Cardiac fibroblast (primary cell): ENCODE measurements at regions not wholly inside any gene's neighbourhood (a gene's known extent, or its start where the extent isn't known, plus 50 kb on each side); places are given as distances from the start of the nearest gene placed in this dataset.
A peak's percentile ranks its signal among the peaks of the same experiment; 100 is the strongest.
"Not testable (repeated sequence)": the region's sequence is repeated elsewhere in the genome, so short reads cannot be mapped to it uniquely, and the experiment has no call there.

Experiments
- DNase-seq, 2 donors: peaks; one replicate each; pipeline versions ENCODE4 v3.0.0 to v3.0.0-alpha.2; 2010; ENCODE audit warnings: low read depth in 2 of 2
- H3K4me3 ChIP-seq, 2 donors: replicated peaks in 1 of 2; 1 replicate in 1 of 2; 2 replicates in 1 of 2; pipeline ENCODE4 v1.5.1; 2011; ENCODE audit warnings: low read depth in 2 of 2, low read length in 2 of 2, mild to moderate bottlenecking in 2 of 2, moderate library complexity in 1 of 2
- CTCF ChIP-seq: IDR thresholded peaks from one replicate; pipeline ENCODE4 v1.5.1; 2011; ENCODE audit warnings: low read depth, mild to moderate bottlenecking, low read length, inconsistent platforms

DNA sequence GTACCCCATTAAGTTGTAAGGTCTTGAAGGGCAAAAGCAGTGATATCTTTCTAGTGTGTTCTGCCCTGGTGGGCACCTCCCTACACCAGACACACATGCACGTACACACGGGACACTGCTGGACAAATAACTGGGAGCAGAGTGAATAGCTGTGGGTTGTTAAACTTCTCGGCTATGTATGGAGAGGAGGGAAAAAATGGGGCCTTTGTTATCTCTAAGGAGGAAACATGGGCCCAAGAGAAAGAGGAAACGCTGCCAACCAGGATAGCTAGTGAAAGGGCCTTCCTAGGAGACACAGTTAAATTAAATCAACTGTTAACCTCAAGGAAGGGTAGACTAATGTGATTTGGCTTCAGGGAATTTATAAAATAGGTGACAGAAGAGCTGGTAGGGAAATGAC lies 169.7 kb downstream of the MYLK4 start:
- TF ChIP-seq CTCF, result no peak
- no peak for DNase-seq
- H3K4me3 ChIP-seq, result no peak overlapping the region

DNA sequence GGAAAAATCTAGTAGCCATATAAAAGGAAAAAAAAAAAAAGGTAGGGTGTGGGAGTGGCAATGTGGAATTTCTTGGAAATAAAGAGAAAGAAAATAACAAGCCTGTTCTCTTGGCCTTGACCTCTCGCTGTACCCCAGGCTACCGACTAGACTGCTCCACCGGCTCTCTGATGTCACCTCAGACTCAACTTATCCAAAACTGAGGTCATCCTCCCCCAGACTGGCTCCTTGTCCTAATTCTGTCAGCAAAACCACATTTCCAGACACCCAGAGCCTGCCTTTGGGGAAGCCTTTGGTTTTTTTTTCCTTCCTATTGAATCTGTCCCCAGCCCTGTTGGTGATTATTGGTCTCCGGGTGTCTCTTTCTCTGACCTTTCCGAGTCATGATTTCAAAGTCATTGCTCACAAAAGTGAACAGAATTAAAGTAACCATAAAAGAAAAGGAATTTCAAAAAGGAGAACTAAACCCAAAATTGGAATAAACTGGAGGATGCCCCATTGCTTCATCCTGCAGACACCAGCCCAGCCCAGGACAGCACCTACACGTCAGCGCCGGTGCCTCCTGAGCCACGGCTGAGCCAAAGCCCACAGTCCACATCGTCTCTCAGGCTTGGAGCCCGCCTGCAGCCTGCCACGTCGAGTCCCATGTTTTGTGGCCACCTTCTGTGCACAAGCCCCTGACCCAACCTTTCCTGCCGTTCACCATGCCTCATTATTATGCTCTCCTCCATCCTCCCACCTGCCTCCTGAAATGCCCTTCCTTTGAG lies 170.7 kb downstream of the MYLK4 start:
- DNase-seq, result peak; percentile 22 to 33
- H3K4me3 ChIP-seq, result no peak overlapping the region
- TF ChIP-seq CTCF, result no peak

DNA sequence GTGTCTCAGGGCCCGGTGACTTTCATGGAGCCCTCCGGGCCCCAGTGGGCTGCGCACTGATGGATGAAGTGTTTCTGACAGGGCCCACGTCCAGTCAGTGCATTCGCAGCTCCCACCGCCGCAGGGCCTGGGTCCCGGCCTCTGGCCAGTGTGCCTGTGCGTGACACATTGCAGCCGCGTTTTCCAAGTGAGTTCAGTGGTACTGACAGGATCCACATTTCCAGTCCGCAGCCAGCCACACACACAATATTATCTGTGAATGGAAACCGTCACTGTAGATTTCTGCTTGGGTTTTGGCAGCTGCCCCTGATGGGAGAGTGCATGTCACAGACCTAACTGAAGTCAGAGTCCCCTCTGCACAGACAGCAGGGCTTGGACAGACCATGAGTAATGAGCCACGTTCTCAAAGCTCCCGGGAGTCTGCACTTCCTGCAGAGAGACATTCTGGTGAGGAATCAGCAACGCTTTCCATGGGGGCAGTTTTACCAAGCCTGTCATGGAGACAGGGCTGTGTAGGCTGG lies 171.4 kb downstream of the MYLK4 start:
- TF ChIP-seq CTCF, result no peak
- DNase-seq, result peak; percentile 64 to 76
- no peak overlapping the region for H3K4me3 ChIP-seq

DNA sequence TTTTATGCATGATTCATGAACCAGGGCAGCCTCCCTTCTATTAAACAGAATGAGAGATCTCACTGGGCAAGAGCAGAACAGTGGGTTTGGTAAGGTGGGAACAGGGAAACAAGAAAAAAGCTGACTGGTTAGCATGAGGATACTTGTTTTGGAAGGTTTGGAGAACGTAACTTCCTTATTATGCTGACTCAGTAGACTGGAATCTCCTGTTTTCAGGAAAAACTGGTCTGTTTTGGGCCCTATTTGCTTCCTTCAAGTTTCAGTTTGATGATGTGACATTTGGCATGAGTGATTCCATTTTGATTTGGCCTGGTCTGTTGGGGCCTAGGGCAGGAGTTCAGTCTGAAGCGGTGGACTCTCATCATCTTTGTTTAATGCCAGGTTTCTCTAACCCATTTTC lies 172.0 kb downstream of the MYLK4 start:
- TF ChIP-seq CTCF, result no peak
- no peak overlapping the region for H3K4me3 ChIP-seq
- DNase-seq, result peak; percentile 60 to 62

- no peak overlapping the region for H3K4me3 ChIP-seq
- TF ChIP-seq CTCF, result no peak
- peak in 1 of 2 donors; percentile 12 for DNase-seq
Measured at GRCh38 chr6:2576499-2576898, 174.2 kb downstream of the MYLK4 start.

DNA sequence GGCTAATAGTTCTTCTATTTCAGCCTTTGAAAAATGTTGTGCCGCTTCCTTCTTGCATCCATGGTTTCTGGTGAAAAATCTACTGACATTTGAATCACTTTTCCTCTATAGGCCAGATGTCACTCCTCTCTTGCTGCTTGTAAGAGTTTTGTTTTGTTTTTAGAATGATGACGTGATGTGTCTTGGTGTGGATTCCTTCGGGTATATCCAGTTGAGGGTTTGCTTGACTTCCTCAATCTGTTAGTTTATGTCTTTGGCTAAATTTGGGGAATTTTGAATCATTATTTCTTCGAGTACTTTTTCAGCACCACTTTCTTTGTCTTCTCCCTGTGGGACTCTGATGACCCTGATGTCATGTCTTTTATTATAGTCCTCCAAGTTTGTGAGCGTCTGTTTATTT lies 175.5 kb downstream of the MYLK4 start:
- no peak for TF ChIP-seq CTCF
- H3K4me3 ChIP-seq, result no peak overlapping the region
- peak in 1 of 2 donors; percentile 40 for DNase-seq

- not testable (repeated sequence) for H3K4me3 ChIP-seq, DNase-seq
Measured at GRCh38 chr6:2569420-2569819, 181.3 kb downstream of the MYLK4 start.
